GM12873 (cell line): ENCODE measurements at regions not wholly inside any gene's neighbourhood (a gene's known extent, or its start where the extent isn't known, plus 50 kb on each side); places are given as distances from the start of the nearest gene placed in this dataset.

Source experiments
- CTCF ChIP-seq: IDR thresholded peaks from 2 replicates; pipeline ENCODE4 v1.5.1; 2012; ENCODE audit warnings: low read depth, mild to moderate bottlenecking, moderate library complexity, low read length, control low read depth; ENCODE audit not compliant: insufficient read depth; ENCODE audit errors: missing control alignments

GRCh38 chr21:31409831-31410487, 65.9 kb upstream of the TIAM1 start:
- TF ChIP-seq CTCF = no peak

GRCh38 chr21:31408301-31409088, 64.4 kb upstream of the TIAM1 start:
- no peak for TF ChIP-seq CTCF

- no peak for TF ChIP-seq CTCF
Observed at GRCh38 chr21:31406510-31406909, 62.4 kb upstream of the TIAM1 start.

GRCh38 chr21:31405604-31406003, 61.5 kb upstream of the TIAM1 start:
- TF ChIP-seq CTCF = no peak

GRCh38 chr21:31403596-31404333, 59.7 kb upstream of the TIAM1 start:
- no peak for TF ChIP-seq CTCF

- no peak for TF ChIP-seq CTCF
Observed at GRCh38 chr21:31399591-31399990, 55.5 kb upstream of the TIAM1 start.

- no peak for TF ChIP-seq CTCF
Observed at GRCh38 chr21:31398574-31398973, 54.5 kb upstream of the TIAM1 start.
